GM12878 (cell line): ENCODE measurements at regions not wholly inside any gene's neighbourhood (a gene's known extent, or its start where the extent isn't known, plus 50 kb on each side); places are given as distances from the start of the nearest gene placed in this dataset.

Source experiments
- ATAC-seq: fragments of 200-7000 bp; cut with Tn5 transposase; 3 replicates; pipeline ENCODE4 v1.9.1; 2020; ENCODE audit warnings: mild to moderate bottlenecking, moderate library complexity
- BruUV-seq: library from RNA; stranded (reverse); fragments of 400-500 nt; replicated peaks from 2 replicates; lab custom pipeline; 2021; lab: Mats Ljungman, UMichigan
- CTCF ChIA-PET: fragments of 300-600 bp; sonication (Branson Sonifier 250); formaldehyde crosslinking; extraction: SDS; loops from one replicate; lab custom pipeline; 2021; ENCODE audit warnings: inconsistent platforms; lab: Yijun Ruan, JAX
- POLR2A ChIA-PET: fragments of 350-600 bp; formaldehyde crosslinking; extraction: SDS; loops from one replicate; lab custom pipeline; 2021; ENCODE audit warnings: inconsistent platforms; lab: Charles Lee
- RAD21 ChIA-PET: fragments of 300-600 bp; sonication (Branson Sonifier 250); formaldehyde crosslinking; loops from one replicate; lab custom pipeline; 2023; ENCODE audit warnings: antibody characterized with exemption; ENCODE audit not compliant: unreplicated experiment; lab: Charles Lee
- SMC1A ChIA-PET: fragments of 300-600 bp; sonication (Branson Sonifier 250); formaldehyde crosslinking; loops from one replicate; lab custom pipeline; 2023; ENCODE audit not compliant: unreplicated experiment, uncharacterized antibody; lab: Charles Lee
- DNase-seq: peaks from one replicate; pipeline ENCODE4 v3.0.0-alpha.2; 2011; ENCODE audit warnings: low read depth, low spot score
- FAIRE-seq: peaks from 3 replicates; lab custom pipeline; 2011; peaks lifted over from hg19 to GRCh38; lab: Jason Lieb, UNC
- H2AFZ ChIP-seq: 2 replicates; pipeline ENCODE4 v1.6.0; 2011; ENCODE audit warnings: low read depth, low read length, control low read depth; ENCODE audit not compliant: control insufficient read depth
- H3K27ac ChIP-seq: 2 replicates; pipeline ENCODE4 v1.5.1; 2011; ENCODE audit warnings: control low read depth; ENCODE audit not compliant: control insufficient read depth, insufficient read depth
- H3K27me3 ChIP-seq, 2 experiments: replicated peaks in 1 of 2; 2 replicates each; pipeline versions ENCODE4 v1.6.0 to v1.6.1; 2011; ENCODE audit warnings: low read length in 1 of 2; ENCODE audit not compliant: control insufficient read depth in 2 of 2, insufficient read depth in 2 of 2
- H3K36me3 ChIP-seq, 2 experiments: 2 replicates each; pipeline ENCODE4 v1.5.1; 2011; ENCODE audit warnings: low read length in 1 of 2; ENCODE audit not compliant: control insufficient read depth in 2 of 2, insufficient read depth in 2 of 2
- H3K4me1 ChIP-seq: 2 replicates; pipeline ENCODE4 v1.6.1; 2011; ENCODE audit warnings: mild to moderate bottlenecking, low read length, moderate library complexity, mixed read lengths; ENCODE audit not compliant: control insufficient read depth, insufficient read depth
- H3K4me2 ChIP-seq: 2 replicates; pipeline ENCODE4 v1.6.0; 2011; ENCODE audit warnings: control low read depth; ENCODE audit not compliant: control insufficient read depth, insufficient read depth
- H3K4me3 ChIP-seq: fragments of 200-600 bp; sonication (generic); 2 replicates; pipeline ENCODE4 v1.5.1; 2016
- H3K79me2 ChIP-seq: 2 replicates; pipeline ENCODE4 v1.6.0; 2011; ENCODE audit warnings: low read length; ENCODE audit not compliant: control insufficient read depth, insufficient read depth
- H3K9ac ChIP-seq: 2 replicates; pipeline ENCODE4 v1.8.0; 2011; ENCODE audit warnings: low read length, control low read depth, mixed read lengths; ENCODE audit not compliant: control insufficient read depth, insufficient read depth
- H3K9me3 ChIP-seq: replicated peaks from 3 replicates; pipeline ENCODE4 v1.5.1; 2011; ENCODE audit warnings: mild to moderate bottlenecking, low read length; ENCODE audit not compliant: control insufficient read depth, insufficient read depth
- H4K20me1 ChIP-seq: 2 replicates; pipeline ENCODE4 v1.6.0; 2011; ENCODE audit not compliant: control insufficient read depth, insufficient read depth
- BCL11A ChIP-seq: IDR thresholded peaks from 2 replicates; pipeline ENCODE4 v1.6.1; 2011; ENCODE audit warnings: low read depth, low read length
- CBX5 ChIP-seq: sonication (generic); IDR thresholded peaks from 2 replicates; pipeline ENCODE4 v1.6.1; 2016; ENCODE audit warnings: low read depth, moderate library complexity, mild to moderate bottlenecking, inconsistent platforms
- EED ChIP-seq: sonication (generic); IDR thresholded peaks from 2 replicates; pipeline ENCODE4 v1.6.1; 2016; ENCODE audit warnings: antibody characterized with exemption, low read depth
- ESRRA ChIP-seq: IDR thresholded peaks from 2 replicates; pipeline ENCODE4 v1.6.1; 2012; ENCODE audit warnings: mild to moderate bottlenecking, low read length, improper control_type of control experiment
- HDGF ChIP-seq: fragments of 450-650 bp; IDR thresholded peaks from 2 replicates; pipeline ENCODE4 v1.6.1; 2016; ENCODE audit warnings: antibody characterized with exemption
- JUND ChIP-seq: IDR thresholded peaks from 2 replicates; pipeline ENCODE4 v1.6.1; 2012; ENCODE audit warnings: low read depth, mild to moderate bottlenecking, low read length, improper control_type of control experiment, moderate library complexity
- LARP7 ChIP-seq: fragments of 450-650 bp; IDR thresholded peaks from 2 replicates; pipeline ENCODE4 v1.6.1; 2017; ENCODE audit warnings: mild to moderate bottlenecking
- NFXL1 ChIP-seq: fragments of 450-650 bp; IDR thresholded peaks from 2 replicates; pipeline ENCODE4 v1.6.1; 2017; ENCODE audit warnings: antibody characterized with exemption, mild to moderate bottlenecking, borderline replicate concordance
- NKRF ChIP-seq: fragments of 450-650 bp; conservative IDR thresholded peaks from 2 replicates; pipeline ENCODE4 v1.6.1; 2017; ENCODE audit warnings: mild to moderate bottlenecking, moderate library complexity
- POLR2AphosphoS5 ChIP-seq: IDR thresholded peaks from 2 replicates; pipeline ENCODE4 v1.6.1; 2011; ENCODE audit warnings: mild to moderate bottlenecking, low read length, inconsistent platforms
- RAD21 ChIP-seq: IDR thresholded peaks from 2 replicates; pipeline ENCODE4 v1.6.1; 2011; ENCODE audit warnings: mild to moderate bottlenecking, low read depth, low read length, moderate library complexity; ENCODE audit not compliant: insufficient read depth
- SKIL ChIP-seq: fragments of 450-650 bp; IDR thresholded peaks from 2 replicates; pipeline ENCODE4 v1.6.1; 2017; ENCODE audit warnings: mild to moderate bottlenecking, low read depth, inconsistent platforms; ENCODE audit not compliant: poor library complexity, severe bottlenecking
- SMARCA5 ChIP-seq: fragments of 450-650 bp; IDR thresholded peaks from 2 replicates; pipeline ENCODE4 v1.6.1; 2017; ENCODE audit warnings: mild to moderate bottlenecking
- ZNF207 ChIP-seq: fragments of 450-650 bp; IDR thresholded peaks from 2 replicates; pipeline ENCODE4 v1.6.1; 2014; ENCODE audit warnings: antibody characterized with exemption, mild to moderate bottlenecking, borderline replicate concordance
- ZNF24 ChIP-seq: fragments of 450-650 bp; IDR thresholded peaks from 2 replicates; pipeline ENCODE4 v1.6.1; 2017; ENCODE audit warnings: antibody characterized with exemption, mild to moderate bottlenecking
- WGBS: methylation state at CpG from one replicate; pipeline ENCODE4 v1.1.6; 2016; ENCODE audit warnings: low lambda C conversion rate; ENCODE audit not compliant: insufficient replicate concordance, insufficient coverage; ENCODE audit errors: missing lambda C conversion rate; 5-methylcytosine and 5-hydroxymethylcytosine counted together
- in situ Hi-C: fragments of 300-500 bp; cut with MboI; formaldehyde crosslinking; loops from 9 replicates; pipeline ENCODE4 v1.14.3; 2018; ENCODE audit warnings: mixed read lengths
- intact Hi-C: fragments of 100-400 bp; cut with micrococcal nuclease; formaldehyde crosslinking; loops from one replicate; pipeline ENCODE4 v1.14.2; 2022; ENCODE audit not compliant: unreplicated experiment

GRCh38 chr22:19607192-19608002, 83.2 kb upstream of the CLDN5 start:
- ChIA-PET SMC1A (no interaction called here), CTCF (interaction anchor here (0.6 to 1.3 kb wide), 3 partner anchors 22 to 23 kb away, joined by 3 to 5 read pairs (median 4); no protein-coding TSS in a partner anchor), RAD21 (no interaction called here), POLR2A (interaction anchor here (0.5 kb wide), 1 partner anchor 13 kb away, joined by 3 read pairs; no protein-coding TSS in a partner anchor)
- ATAC-seq (peak; percentile 65), FAIRE-seq (no peak), DNase-seq (no peak)
- Histone ChIP-seq H3K9me3 (no peaks in the 10 kb centered on the region), H4K20me1 (no peaks in the 10 kb centered on the region), H3K4me2 (no peak overlapping the region), H3K4me3 (no peak overlapping the region), H3K36me3 (no peaks in the 10 kb centered on the region), H3K9ac (no peak overlapping the region), H3K4me1 (peaks cover 12% of the 10 kb centered on the region), H3K27ac (no peak overlapping the region), H3K79me2 (no peaks in the 10 kb centered on the region), H3K27me3 (peaks cover 0 to 4% of the 10 kb centered on the region in 2 experiments; a peak in 1 of 4 replicates), H2AFZ (no peak overlapping the region)
- no TSS peak for BruUV-seq
- in situ Hi-C loops, result no loop called here
- 49% methylated on average over 25 of the region's 25 CpGs for WGBS
- intact Hi-C loops, result no loop called here
- TF ChIP-seq RAD21 (no peak), ZNF207 (no peak), CBX5 (no peak), SKIL (no peak), NFXL1 (no peak), SMARCA5 (no peak), NKRF (no peak), ESRRA (no peak), ZNF24 (no peak), JUND (no peak), EED (no peak), LARP7 (no peak), BCL11A (no peak), HDGF (no peak), POLR2AphosphoS5 (no peak)
